ENCODE measurements at regions not wholly inside any gene's neighbourhood (a gene's known extent, or its start where the extent isn't known, plus 50 kb on each side); places are given as distances from the start of the nearest gene placed in this dataset.

GRCh38 chr17:71273441-71273840 lies 847.4 kb upstream of the SOX9 start:
- H2BK15ac ChIP-seq (ENCODE audit: low read depth, low read length), result no peak overlapping the region
- no peak overlapping the region for H3K4me3 ChIP-seq (ENCODE audit: insufficient read depth, low read depth, low read length)
- H2AK5ac ChIP-seq (ENCODE audit: low read depth, low read length), result no peak overlapping the region
- no peaks in the 10 kb centered on the region for H3K27me3 ChIP-seq (ENCODE audit: control insufficient read depth, insufficient read depth, low read length)
- no peaks in the 10 kb centered on the region for H3K36me3 ChIP-seq (ENCODE audit: control insufficient read depth, insufficient read depth, low read length)
- no peak overlapping the region for H2BK120ac ChIP-seq (ENCODE audit: low read depth, low read length)
- H2BK5ac ChIP-seq (ENCODE audit: low read depth, low read length, poor library complexity, severe bottlenecking), result no peak overlapping the region
- no peak overlapping the region for H2BK20ac ChIP-seq (ENCODE audit: low read depth, low read length)
- H3K9me3 ChIP-seq (ENCODE audit: control insufficient read depth, insufficient read depth, low read length), result peaks cover under 1% of the 10 kb centered on the region; the same call in 1 of the 2 replicates
- TF ChIP-seq CTCF (conservative IDR thresholded peaks at IDR 0.05; ENCODE audit: low read depth, low read length) (no peak), RAD21 (IDR thresholded peaks at IDR 0.05; ENCODE audit: low read length) (no peak), CHD1 (IDR thresholded peaks at IDR 0.05; ENCODE audit: low read depth, low read length) (no peak), NFE2L2 (IDR thresholded peaks at IDR 0.05; ENCODE audit: low read depth, low read length) (no peak), SMC3 (IDR thresholded peaks at IDR 0.05; ENCODE audit: low read depth, low read length) (no peak), MXI1 (IDR thresholded peaks at IDR 0.05; ENCODE audit: borderline replicate concordance, low read depth, low read length) (no peak), RCOR1 (IDR thresholded peaks at IDR 0.05; ENCODE audit: insufficient replicate concordance, low read length) (no peak), FOS (IDR thresholded peaks at IDR 0.05; ENCODE audit: low read depth, low read length) (no peak), BHLHE40 (IDR thresholded peaks at IDR 0.05; ENCODE audit: low read depth, low read length) (no peak), CEBPB (IDR thresholded peaks at IDR 0.05; ENCODE audit: low read depth, low read length) (no peak), USF2 (IDR thresholded peaks at IDR 0.05; ENCODE audit: low read depth, low read length) (no peak), MAZ (IDR thresholded peaks at IDR 0.05; ENCODE audit: borderline replicate concordance, low read depth, low read length) (no peak), MAFK (IDR thresholded peaks at IDR 0.05; ENCODE audit: low read depth, low read length) (no peak), RFX5 (IDR thresholded peaks at IDR 0.05; ENCODE audit: low read depth, low read length) (no peak), POLR2A (IDR thresholded peaks at IDR 0.05; ENCODE audit: low read depth, low read length) (no peak)
- TF ChIP-seq, protein P1, sequence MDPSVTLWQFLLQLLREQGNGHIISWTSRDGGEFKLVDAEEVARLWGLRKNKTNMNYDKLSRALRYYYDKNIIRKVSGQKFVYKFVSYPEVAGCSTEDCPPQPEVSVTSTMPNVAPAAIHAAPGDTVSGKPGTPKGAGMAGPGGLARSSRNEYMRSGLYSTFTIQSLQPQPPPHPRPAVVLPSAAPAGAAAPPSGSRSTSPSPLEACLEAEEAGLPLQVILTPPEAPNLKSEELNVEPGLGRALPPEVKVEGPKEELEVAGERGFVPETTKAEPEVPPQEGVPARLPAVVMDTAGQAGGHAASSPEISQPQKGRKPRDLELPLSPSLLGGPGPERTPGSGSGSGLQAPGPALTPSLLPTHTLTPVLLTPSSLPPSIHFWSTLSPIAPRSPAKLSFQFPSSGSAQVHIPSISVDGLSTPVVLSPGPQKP (IDR thresholded peaks at IDR 0.05; ENCODE audit: borderline replicate concordance, low read depth, low read length), result no peak
- no peaks in the 10 kb centered on the region for H3K79me1 ChIP-seq (ENCODE audit: low read depth in 1 of 2, low read length in 2 of 2)
- intact Hi-C loops (cut with micrococcal nuclease) (no loop called here), in situ Hi-C loops (cut with MboI; ENCODE audit: low sequenced_read_pairs) (no loop called here), dilution Hi-C loops (cut with HindIII; ENCODE audit: low sequenced_read_pairs, unreplicated experiment) (no loop called here)
- H3K9me1 ChIP-seq (ENCODE audit: insufficient read depth, low read length), result no peaks in the 10 kb centered on the region
- ChIA-PET POLR2A (ENCODE audit: unreplicated experiment) (interaction anchor here (0.6 kb wide), 1 partner anchor 26 kb away, joined by 3 read pairs; no protein-coding TSS in a partner anchor), CTCF (interaction anchor here (0.6 kb wide), 1 partner anchor 12 kb away, joined by 3 read pairs; no protein-coding TSS in a partner anchor)
- H3K14ac ChIP-seq (replicated peaks; ENCODE audit: low read depth, low read length), result no peak overlapping the region
- H3K18ac ChIP-seq (ENCODE audit: low read depth, low read length), result no peak overlapping the region
- H3K56ac ChIP-seq (ENCODE audit: extremely low read depth, insufficient read depth, low read length), result no peak overlapping the region
- no peaks in the 10 kb centered on the region for H3K4me1 ChIP-seq (ENCODE audit: control insufficient read depth, insufficient read depth, low read length)
- H2AK9ac ChIP-seq (replicated peaks; ENCODE audit: low read depth, low read length, poor library complexity), result no peak overlapping the region
- no peak overlapping the region for H4K8ac ChIP-seq (ENCODE audit: low read depth in 2 of 2, low read length in 2 of 2)
- no TSS peak for BruUV-seq (replicated peaks)
- no peak overlapping the region for H3K9ac ChIP-seq (ENCODE audit: low read depth, low read length)
- WGBS, 2 experiments (ENCODE audit: extremely low coverage in 2 of 2, insufficient read length in 1 of 2), result no CpG with 5 or more reads among the region's 2 CpGs
- no peak for ATAC-seq (ENCODE audit: low read depth)
- H2AFZ ChIP-seq (replicated peaks; ENCODE audit: low read length, poor library complexity), result no peak overlapping the region
- no peak overlapping the region for H3K23ac ChIP-seq (ENCODE audit: low read depth, low read length)
- H4K5ac ChIP-seq (ENCODE audit: low read depth, low read length), result no peak overlapping the region
- no peak overlapping the region for H3K4ac ChIP-seq (ENCODE audit: low read depth, low read length)
- no peak overlapping the region for H4K91ac ChIP-seq (ENCODE audit: insufficient read depth, low read depth, low read length)
- no peak overlapping the region for H3K4me2 ChIP-seq (ENCODE audit: low read depth, low read length)
- no peak for DNase-seq
- no peaks in the 10 kb centered on the region for H4K20me1 ChIP-seq (ENCODE audit: insufficient read depth, low read length)
- H3K27ac ChIP-seq (ENCODE audit: insufficient read depth, low read length), result no peak overlapping the region

Measured in IMR-90 (cell line).